Neural crest cell (in vitro differentiated cells): ENCODE measurements at regions not wholly inside any gene's neighbourhood (a gene's known extent, or its start where the extent isn't known, plus 50 kb on each side); places are given as distances from the start of the nearest gene placed in this dataset.
"Not testable (repeated sequence)": the region's sequence is repeated elsewhere in the genome, so short reads cannot be mapped to it uniquely, and the experiment has no call there.

Experiments
- DNase-seq: peaks from one replicate; pipeline ENCODE4 v3.0.0; 2021; ENCODE audit warnings: low read depth, mixed read lengths, low spot score
- H3K27ac Mint-ChIP-seq: one replicate; pipeline ENCODE4 v1.8.0; 2021; ENCODE audit warnings: mild to moderate bottlenecking, mixed read lengths; ENCODE audit not compliant: unreplicated experiment
- H3K27me3 Mint-ChIP-seq: 2 replicates; pipeline ENCODE4 v1.8.0; 2021; ENCODE audit warnings: low read depth, mild to moderate bottlenecking, mixed read lengths
- H3K36me3 Mint-ChIP-seq: 2 replicates; pipeline ENCODE4 v1.8.0; 2021; ENCODE audit warnings: low read depth, mild to moderate bottlenecking, mixed read lengths
- H3K4me1 Mint-ChIP-seq: 2 replicates; pipeline ENCODE4 v1.8.0; 2021; ENCODE audit warnings: mixed read lengths
- H3K4me3 Mint-ChIP-seq: one replicate; pipeline ENCODE4 v1.8.0; 2021; ENCODE audit warnings: mild to moderate bottlenecking, mixed read lengths
- H3K9me3 Mint-ChIP-seq: 2 replicates; pipeline ENCODE4 v1.8.0; 2021; ENCODE audit warnings: mixed read lengths
- TF ChIP-seq, protein P1 (sequence below): fragments of 200-600 bp; sonication (generic); conservative IDR thresholded peaks from 2 replicates; pipeline ENCODE4 v1.5.0; 2021; ENCODE audit warnings: antibody characterized with exemption, mild to moderate bottlenecking

DNA sequence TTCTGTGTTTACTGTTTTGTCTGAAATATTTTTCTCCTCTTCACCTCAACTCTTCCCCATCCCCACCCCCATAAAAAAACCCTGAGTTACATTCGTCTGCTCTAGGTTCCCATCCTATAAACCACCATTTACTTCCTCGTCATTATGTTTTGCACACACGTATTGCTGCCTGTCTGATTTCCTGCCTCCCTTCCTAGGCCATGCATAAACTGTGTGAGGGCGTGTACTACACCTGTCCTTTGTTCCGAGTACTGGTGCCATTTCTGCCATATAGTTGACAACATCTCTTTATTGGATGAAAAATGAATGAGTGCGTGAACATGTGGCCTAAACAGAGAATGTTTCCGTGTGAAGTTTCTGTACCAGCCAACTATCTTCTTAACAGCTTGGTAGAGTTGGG is 258.5 kb upstream of the FAT1 start:
- TF ChIP-seq, protein P1, sequence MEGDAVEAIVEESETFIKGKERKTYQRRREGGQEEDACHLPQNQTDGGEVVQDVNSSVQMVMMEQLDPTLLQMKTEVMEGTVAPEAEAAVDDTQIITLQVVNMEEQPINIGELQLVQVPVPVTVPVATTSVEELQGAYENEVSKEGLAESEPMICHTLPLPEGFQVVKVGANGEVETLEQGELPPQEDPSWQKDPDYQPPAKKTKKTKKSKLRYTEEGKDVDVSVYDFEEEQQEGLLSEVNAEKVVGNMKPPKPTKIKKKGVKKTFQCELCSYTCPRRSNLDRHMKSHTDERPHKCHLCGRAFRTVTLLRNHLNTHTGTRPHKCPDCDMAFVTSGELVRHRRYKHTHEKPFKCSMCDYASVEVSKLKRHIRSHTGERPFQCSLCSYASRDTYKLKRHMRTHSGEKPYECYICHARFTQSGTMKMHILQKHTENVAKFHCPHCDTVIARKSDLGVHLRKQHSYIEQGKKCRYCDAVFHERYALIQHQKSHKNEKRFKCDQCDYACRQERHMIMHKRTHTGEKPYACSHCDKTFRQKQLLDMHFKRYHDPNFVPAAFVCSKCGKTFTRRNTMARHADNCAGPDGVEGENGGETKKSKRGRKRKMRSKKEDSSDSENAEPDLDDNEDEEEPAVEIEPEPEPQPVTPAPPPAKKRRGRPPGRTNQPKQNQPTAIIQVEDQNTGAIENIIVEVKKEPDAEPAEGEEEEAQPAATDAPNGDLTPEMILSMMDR = no peak
- H3K36me3 Mint-ChIP-seq = no peaks in the 10 kb centered on the region
- H3K27ac Mint-ChIP-seq = no peak overlapping the region
- H3K9me3 Mint-ChIP-seq = peaks cover 3% of the 10 kb centered on the region
- H3K4me3 Mint-ChIP-seq = no peak overlapping the region
- H3K4me1 Mint-ChIP-seq = peaks cover 5% of the 10 kb centered on the region
- DNase-seq = no peak
- H3K27me3 Mint-ChIP-seq = no peaks in the 10 kb centered on the region

DNA sequence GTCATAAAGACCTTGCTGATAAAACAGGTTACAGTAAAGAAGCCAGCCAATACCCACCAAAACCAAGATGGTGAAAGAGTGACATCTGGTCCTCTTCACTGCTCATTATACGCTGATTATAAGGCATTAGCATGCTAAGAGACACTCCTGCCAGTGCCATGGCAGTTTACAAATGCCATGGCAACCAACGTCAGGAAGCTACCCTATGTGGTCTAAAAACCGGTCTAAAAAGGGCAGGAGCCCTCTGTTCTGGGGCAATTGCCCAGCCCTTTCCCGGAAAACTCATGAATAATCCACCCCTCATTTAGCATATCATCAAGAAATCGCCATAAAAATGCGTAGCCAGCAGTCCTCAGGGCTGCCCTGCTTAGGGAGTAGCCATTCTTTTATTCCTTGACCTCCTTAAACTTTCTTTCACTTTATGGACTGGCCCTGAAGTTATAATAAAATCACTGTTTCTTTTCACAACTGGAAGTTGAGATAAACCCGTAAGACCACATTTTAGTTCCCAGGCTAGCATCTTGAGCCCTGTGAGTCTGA is 260.5 kb upstream of the FAT1 start:
- Mint-ChIP-seq H3K4me3 (no peak overlapping the region), H3K27me3 (no peaks in the 10 kb centered on the region), H3K36me3 (no peaks in the 10 kb centered on the region), H3K9me3 (peaks cover 3% of the 10 kb centered on the region), H3K4me1 (peaks cover 5% of the 10 kb centered on the region), H3K27ac (no peak overlapping the region)
- no peak for DNase-seq
- TF ChIP-seq, protein P1 = no peak

DNA sequence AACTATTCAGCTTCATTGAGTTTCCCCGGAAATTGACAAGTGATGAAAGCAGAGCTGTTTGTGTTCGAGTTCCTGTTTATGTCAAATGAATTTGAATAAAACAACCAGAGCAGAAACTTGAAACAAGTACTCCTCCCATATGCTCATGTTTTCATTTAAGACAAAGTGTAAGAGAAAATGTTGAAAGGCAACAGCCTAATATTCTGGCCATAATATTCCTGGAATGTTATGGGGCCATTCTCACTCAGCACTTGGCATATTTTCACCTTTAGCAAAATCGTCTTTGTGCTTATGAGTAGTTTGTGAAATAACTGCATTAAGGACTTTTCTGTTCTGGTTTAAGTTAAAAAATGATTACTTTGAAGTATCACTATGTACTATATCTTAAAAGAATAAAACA is 276.0 kb upstream of the FAT1 start:
- Mint-ChIP-seq H3K27me3 (no peaks in the 10 kb centered on the region), H3K4me3 (no peak overlapping the region), H3K4me1 (peaks cover 5% of the 10 kb centered on the region), H3K9me3 (peaks cover 4% of the 10 kb centered on the region), H3K27ac (no peak overlapping the region), H3K36me3 (no peaks in the 10 kb centered on the region)
- TF ChIP-seq, protein P1 = no peak
- no peak for DNase-seq

DNA sequence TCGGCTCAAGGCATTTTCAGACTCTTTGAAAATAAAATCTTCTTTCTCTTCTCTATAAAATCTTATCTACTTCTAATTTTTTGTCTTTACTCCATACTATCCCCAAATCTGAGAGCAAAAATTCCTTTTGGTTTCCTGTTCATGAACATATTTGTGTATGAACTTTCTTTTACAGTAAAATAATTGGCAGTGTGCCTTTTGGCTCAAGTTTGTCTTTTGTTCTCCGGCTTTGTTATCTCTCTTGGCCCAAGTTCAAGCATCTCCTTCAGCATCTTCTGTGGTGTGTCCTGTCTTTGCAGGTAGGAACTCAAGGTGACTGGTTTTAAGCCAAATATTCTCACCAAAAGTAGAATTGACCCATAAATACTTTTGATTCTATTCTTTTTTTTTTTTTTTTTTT is 276.6 kb upstream of the FAT1 start:
- no peak for DNase-seq
- TF ChIP-seq, protein P1 = no peak
- no peak overlapping the region for H3K27ac Mint-ChIP-seq
- H3K4me3 Mint-ChIP-seq = no peak overlapping the region
- H3K36me3 Mint-ChIP-seq = no peaks in the 10 kb centered on the region
- H3K27me3 Mint-ChIP-seq = no peaks in the 10 kb centered on the region
- peaks cover 5% of the 10 kb centered on the region for H3K4me1 Mint-ChIP-seq
- H3K9me3 Mint-ChIP-seq = peaks cover 4% of the 10 kb centered on the region

DNA sequence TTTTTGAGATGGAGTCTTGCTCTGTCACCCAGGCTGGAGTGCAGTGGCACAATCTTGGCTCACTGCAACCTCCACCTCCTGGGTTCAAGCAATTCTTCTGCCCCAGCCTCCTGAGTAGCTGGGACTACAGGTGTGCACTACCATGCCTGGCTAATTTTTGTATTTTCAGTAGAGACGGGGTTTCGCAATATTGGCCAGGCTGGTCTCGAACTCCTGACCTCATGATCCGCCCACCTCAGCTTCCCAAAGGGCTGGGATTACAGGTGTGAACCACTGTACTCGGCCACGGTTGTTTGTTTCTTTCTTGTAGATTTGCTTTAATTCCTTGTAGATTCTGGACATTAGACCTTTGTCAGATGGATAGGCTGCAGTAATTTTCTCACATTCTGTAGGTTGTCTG is 278.5 kb upstream of the FAT1 start:
- not testable (repeated sequence) for H3K27ac Mint-ChIP-seq, H3K4me1 Mint-ChIP-seq, DNase-seq, H3K4me3 Mint-ChIP-seq, H3K9me3 Mint-ChIP-seq, H3K36me3 Mint-ChIP-seq, H3K27me3 Mint-ChIP-seq

DNA sequence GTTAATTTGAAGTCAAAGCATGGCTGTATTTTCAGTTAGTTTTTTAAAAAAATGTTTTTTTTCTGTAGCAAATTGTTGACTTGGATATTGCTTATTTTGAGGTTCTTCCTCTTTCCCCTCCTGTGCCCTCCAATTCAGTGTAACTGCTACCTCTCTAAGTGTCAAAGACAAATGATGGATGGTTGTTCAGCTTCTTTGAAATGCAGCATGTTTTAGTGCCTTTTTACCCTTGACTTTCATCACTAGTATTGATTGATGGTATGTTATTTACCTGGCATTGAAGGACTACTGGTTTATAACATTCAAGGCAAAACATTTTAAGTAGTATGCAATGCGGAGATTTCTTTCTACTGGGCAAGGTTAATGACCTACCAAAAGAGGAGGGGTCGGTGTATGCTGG is 281.0 kb upstream of the FAT1 start:
- no peaks in the 10 kb centered on the region for H3K9me3 Mint-ChIP-seq
- peaks cover 5% of the 10 kb centered on the region for H3K4me1 Mint-ChIP-seq
- no peak overlapping the region for H3K4me3 Mint-ChIP-seq
- no peaks in the 10 kb centered on the region for H3K36me3 Mint-ChIP-seq
- DNase-seq = no peak
- TF ChIP-seq, protein P1 = no peak
- no peak overlapping the region for H3K27ac Mint-ChIP-seq
- no peaks in the 10 kb centered on the region for H3K27me3 Mint-ChIP-seq
